ENCODE measurements at regions not wholly inside any gene's neighbourhood (a gene's known extent, or its start where the extent isn't known, plus 50 kb on each side); places are given as distances from the start of the nearest gene placed in this dataset.

- TF ChIP-seq CHD7 (IDR thresholded peaks at IDR 0.05; ENCODE audit: insufficient replicate concordance, low read length) (no peak), BCL11A (IDR thresholded peaks at IDR 0.05; ENCODE audit: low read depth in 2 of 2, low read length in 2 of 2) (no peak), RFX5 (IDR thresholded peaks at IDR 0.05; ENCODE audit: borderline replicate concordance, low read depth, low read length) (no peak), MAX (IDR thresholded peaks at IDR 0.05) (no peak), JUN (IDR thresholded peaks at IDR 0.05; ENCODE audit: low read depth, low read length) (no peak), KDM1A (IDR thresholded peaks at IDR 0.05; ENCODE audit: borderline replicate concordance, low read length) (no peak), TAF7 (optimal IDR thresholded peaks at IDR 0.05; ENCODE audit: borderline replicate concordance, low read depth, low read length) (no peak), CBX5 (IDR thresholded peaks at IDR 0.05; ENCODE audit: low read depth, low read length) (no peak), TBP (IDR thresholded peaks at IDR 0.05; ENCODE audit: low read depth, low read length) (no peak)
Observed at GRCh38 chr22:22358686-22359085, 114.1 kb downstream of the VPREB1 start (continued).

Data from H1 (cell line).